Astrocyte of the cerebellum (primary cell): ENCODE measurements at regions not wholly inside any gene's neighbourhood (a gene's known extent, or its start where the extent isn't known, plus 50 kb on each side); places are given as distances from the start of the nearest gene placed in this dataset.

Experiments used
- DNase-seq: peaks from one replicate; pipeline ENCODE4 v3.0.0-alpha.2; 2011; ENCODE audit warnings: low read depth
- H3K4me3 ChIP-seq: 2 replicates; pipeline ENCODE4 v1.5.1; 2011; ENCODE audit warnings: mild to moderate bottlenecking, low read depth, low read length, moderate library complexity
- CTCF ChIP-seq: IDR thresholded peaks from 2 replicates; pipeline ENCODE4 v1.5.1; 2012; ENCODE audit warnings: low read length, low read depth, moderate library complexity, mild to moderate bottlenecking; ENCODE audit errors: missing control alignments
- in situ Hi-C: cut with HindIII; loops from 2 replicates; pipeline ENCODE4 v1.10.0; 2017; ENCODE audit warnings: low sequenced_read_pairs

GRCh38 chr12:92550254-92550653 is 152.5 kb upstream of the PLEKHG7 start:
- DNase-seq: no peak
- no peak overlapping the region for H3K4me3 ChIP-seq
- TF ChIP-seq CTCF: no peak
- in situ Hi-C loops: no loop called here

GRCh38 chr12:92549516-92549915 is 153.3 kb upstream of the PLEKHG7 start:
- in situ Hi-C loops: no loop called here
- TF ChIP-seq CTCF: no peak
- DNase-seq: no peak
- no peak overlapping the region for H3K4me3 ChIP-seq

- TF ChIP-seq CTCF: no peak
- in situ Hi-C loops: no loop called here
- H3K4me3 ChIP-seq: no peak overlapping the region
- DNase-seq: no peak
Measured at GRCh38 chr12:92547906-92548305, 154.9 kb upstream of the PLEKHG7 start.

- H3K4me3 ChIP-seq: no peak overlapping the region
- no peak for TF ChIP-seq CTCF
- DNase-seq: no peak
- in situ Hi-C loops: no loop called here
Measured at GRCh38 chr12:92547420-92547819, 155.4 kb upstream of the PLEKHG7 start.

- in situ Hi-C loops: no loop called here
Measured at GRCh38 chr12:92546635-92547348, 156.0 kb upstream of the PLEKHG7 start.

GRCh38 chr12:92546259-92546634 is 156.5 kb upstream of the PLEKHG7 start:
- no peak for DNase-seq
- no peak for TF ChIP-seq CTCF
- H3K4me3 ChIP-seq: no peak overlapping the region
- in situ Hi-C loops: no loop called here

More at GRCh38 chr12:92546635-92547348, 156.0 kb upstream of the PLEKHG7 start:
- no peak for TF ChIP-seq CTCF
- H3K4me3 ChIP-seq: no peak overlapping the region
- no peak for DNase-seq
